ENCODE measurements at regions not wholly inside any gene's neighbourhood (a gene's known extent, or its start where the extent isn't known, plus 50 kb on each side); places are given as distances from the start of the nearest gene placed in this dataset.

GRCh38 chr2:51790854-51791253, 758.9 kb upstream of the NRXN1 start:
- ChIA-PET CTCF (no interaction called here), POLR2A (no interaction called here)
- Histone ChIP-seq H3K4me1 (ENCODE audit: control insufficient read depth, insufficient read depth, low read length) (no peaks in the 10 kb centered on the region), H3K4me3 (ENCODE audit: low read depth, low read length) (no peak overlapping the region), H3K27ac (ENCODE audit: extremely low read depth, low read depth, low read length) (no peak overlapping the region), H3K9me3 (ENCODE audit: control insufficient read depth, insufficient read depth, low read depth, low read length) (no peaks in the 10 kb centered on the region), H3K36me3 (ENCODE audit: control insufficient read depth in 2 of 2, insufficient read depth in 1 of 2, low read length in 2 of 2) (no peaks in the 10 kb centered on the region)
- TF ChIP-seq ZNF768 (tag by site-specific recombination; IDR thresholded peaks at IDR 0.05), result no peak
- TF ChIP-seq ZNF530 (tag by site-specific recombination; IDR thresholded peaks at IDR 0.05; ENCODE audit: low read depth), result no peak
- TF ChIP-seq ZNF791 (tag by site-specific recombination; IDR thresholded peaks at IDR 0.05), result no peak
- no peak for TF ChIP-seq ZFP3 (tag by site-specific recombination; IDR thresholded peaks at IDR 0.05; ENCODE audit: low read depth)
- TF ChIP-seq TRIM28 (IDR thresholded peaks at IDR 0.05; ENCODE audit: borderline replicate concordance, low read length), result no peak
- no peak for TF ChIP-seq ZNF76 (tag by site-specific recombination; IDR thresholded peaks at IDR 0.05; ENCODE audit: borderline replicate concordance, low read depth)
- TF ChIP-seq ZNF350 (tag by site-specific recombination; IDR thresholded peaks at IDR 0.05), result no peak
- TF ChIP-seq ZNF423 (tag by site-specific recombination; IDR thresholded peaks at IDR 0.05), result no peak
- TF ChIP-seq PRDM6 (tag by site-specific recombination; IDR thresholded peaks at IDR 0.05), result no peak
- no peak for TF ChIP-seq EGR2 (tag by site-specific recombination; IDR thresholded peaks at IDR 0.05; ENCODE audit: low read depth)
- TF ChIP-seq ZBTB1 (tag by site-specific recombination; IDR thresholded peaks at IDR 0.05), result no peak
- TF ChIP-seq ZNF18 (tag by site-specific recombination; IDR thresholded peaks at IDR 0.05), result no peak
- no peak for TF ChIP-seq SETDB1 (IDR thresholded peaks at IDR 0.05; ENCODE audit: insufficient read length, low read length)
- TF ChIP-seq ZNF704 (tag by site-specific recombination; IDR thresholded peaks at IDR 0.05), result no peak
- no peak for TF ChIP-seq ZNF175 (tag by site-specific recombination; IDR thresholded peaks at IDR 0.05)

- H3K4me3 ChIP-seq (ENCODE audit: low read depth, low read length), result no peak overlapping the region
- ChIA-PET POLR2A (no interaction called here), CTCF (no interaction called here)
- no peaks in the 10 kb centered on the region for H3K9me3 ChIP-seq (ENCODE audit: control insufficient read depth, insufficient read depth, low read depth, low read length)
- no peaks in the 10 kb centered on the region for H3K4me1 ChIP-seq (ENCODE audit: control insufficient read depth, insufficient read depth, low read length)
- no peaks in the 10 kb centered on the region for H3K36me3 ChIP-seq (ENCODE audit: control insufficient read depth in 2 of 2, insufficient read depth in 1 of 2, low read length in 2 of 2)
- TF ChIP-seq ZFP3 (tag by site-specific recombination; IDR thresholded peaks at IDR 0.05; ENCODE audit: low read depth), result no peak
- TF ChIP-seq ZBTB48 (tag by site-specific recombination; IDR thresholded peaks at IDR 0.05), result no peak
- TF ChIP-seq ZNF488 (tag by site-specific recombination; IDR thresholded peaks at IDR 0.05), result no peak
- TF ChIP-seq YY2 (tag by site-specific recombination; IDR thresholded peaks at IDR 0.05), result no peak
- TF ChIP-seq PRDM6 (tag by site-specific recombination; IDR thresholded peaks at IDR 0.05), result no peak
- TF ChIP-seq ZNF423 (tag by site-specific recombination; IDR thresholded peaks at IDR 0.05), result no peak
- no peak for TF ChIP-seq ZNF449 (tag by site-specific recombination; IDR thresholded peaks at IDR 0.05)
- no peak for TF ChIP-seq ZNF658 (tag by site-specific recombination; IDR thresholded peaks at IDR 0.05)
- TF ChIP-seq ZNF19 (tag by site-specific recombination; IDR thresholded peaks at IDR 0.05; ENCODE audit: low read depth), result no peak
- H3K27ac ChIP-seq (ENCODE audit: extremely low read depth, low read depth, low read length), result no peak overlapping the region
Observed at GRCh38 chr2:51789918-51790317, 758.0 kb upstream of the NRXN1 start.
